ENCODE measurements at regions not wholly inside any gene's neighbourhood (a gene's known extent, or its start where the extent isn't known, plus 50 kb on each side); places are given as distances from the start of the nearest gene placed in this dataset.

- ChIA-PET POLR2A (no interaction called here), CTCF (no interaction called here)
- no peak for TF ChIP-seq CTCF (IDR thresholded peaks at IDR 0.05; ENCODE audit: insufficient read depth, low read length, missing control alignments)
- DNase-seq (ENCODE audit: low read depth, low spot score), result no peak
- H3K4me3 ChIP-seq (ENCODE audit: low read depth, low read length), result no peak overlapping the region
Measured at GRCh38 chr10:128730922-128731321, 604.7 kb upstream of the MKI67 start.

- POLR2A ChIA-PET, result no interaction called here
- DNase-seq (ENCODE audit: low read depth, low spot score), result no peak
- H3K4me3 ChIP-seq (ENCODE audit: low read depth, low read length), result no peak overlapping the region
- CTCF ChIA-PET, result no interaction called here
- no peak for TF ChIP-seq CTCF (IDR thresholded peaks at IDR 0.05; ENCODE audit: insufficient read depth, low read length, missing control alignments)
Measured at GRCh38 chr10:128734161-128734560, 607.9 kb upstream of the MKI67 start.

- ChIA-PET CTCF (no interaction called here), POLR2A (no interaction called here)
- no peak overlapping the region for H3K4me3 ChIP-seq (ENCODE audit: low read depth, low read length)
- no peak for TF ChIP-seq CTCF (IDR thresholded peaks at IDR 0.05; ENCODE audit: insufficient read depth, low read length, missing control alignments)
- no peak for DNase-seq (ENCODE audit: low read depth, low spot score)
Measured at GRCh38 chr10:128734734-128735133, 608.5 kb upstream of the MKI67 start.

- ChIA-PET CTCF (no interaction called here), POLR2A (no interaction called here)
- DNase-seq (ENCODE audit: low read depth, low spot score), result no peak
- TF ChIP-seq CTCF (IDR thresholded peaks at IDR 0.05; ENCODE audit: insufficient read depth, low read length, missing control alignments), result no peak
- no peak overlapping the region for H3K4me3 ChIP-seq (ENCODE audit: low read depth, low read length)
Measured at GRCh38 chr10:128735996-128736395, 609.8 kb upstream of the MKI67 start.

- no peak for DNase-seq (ENCODE audit: low read depth, low spot score)
- ChIA-PET CTCF (no interaction called here), POLR2A (no interaction called here)
- no peak for TF ChIP-seq CTCF (IDR thresholded peaks at IDR 0.05; ENCODE audit: insufficient read depth, low read length, missing control alignments)
- no peak overlapping the region for H3K4me3 ChIP-seq (ENCODE audit: low read depth, low read length)
Measured at GRCh38 chr10:128738386-128738915, 612.2 kb upstream of the MKI67 start.

GRCh38 chr10:128739930-128740329, 613.7 kb upstream of the MKI67 start:
- ChIA-PET CTCF (no interaction called here), POLR2A (no interaction called here)
- TF ChIP-seq CTCF (IDR thresholded peaks at IDR 0.05; ENCODE audit: insufficient read depth, low read length, missing control alignments), result no peak
- no peak overlapping the region for H3K4me3 ChIP-seq (ENCODE audit: low read depth, low read length)
- no peak for DNase-seq (ENCODE audit: low read depth, low spot score)
